Amygdala (tissue), 56 donors: ENCODE measurements at regions not wholly inside any gene's neighbourhood (a gene's known extent, or its start where the extent isn't known, plus 50 kb on each side); places are given as distances from the start of the nearest gene placed in this dataset.

Experiments used
- DNase-seq, 56 donors: peaks; one replicate each; lab custom pipeline; 2025; lab: John Stamatoyannopoulos, UW

DNA sequence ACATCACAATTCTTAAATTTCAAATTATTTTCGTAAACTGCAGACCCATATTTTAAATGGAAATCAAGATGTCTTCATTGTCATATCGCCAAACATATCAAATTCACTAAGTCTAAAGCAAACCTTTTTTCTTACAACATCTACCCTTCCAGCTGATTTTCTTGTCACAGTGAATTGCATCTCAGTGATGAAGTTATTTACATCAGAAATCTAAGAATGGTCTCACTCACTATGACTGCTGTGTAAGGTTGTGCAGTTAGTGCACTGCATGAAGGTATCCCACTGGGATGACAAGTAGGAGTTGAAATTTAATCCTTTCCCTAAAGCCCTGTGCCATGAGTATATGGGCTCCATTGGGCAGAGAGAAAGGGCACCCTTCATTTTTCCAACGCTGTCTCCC, 399.4 kb upstream of the ITGA1 start:
- DNase-seq = no peak

DNA sequence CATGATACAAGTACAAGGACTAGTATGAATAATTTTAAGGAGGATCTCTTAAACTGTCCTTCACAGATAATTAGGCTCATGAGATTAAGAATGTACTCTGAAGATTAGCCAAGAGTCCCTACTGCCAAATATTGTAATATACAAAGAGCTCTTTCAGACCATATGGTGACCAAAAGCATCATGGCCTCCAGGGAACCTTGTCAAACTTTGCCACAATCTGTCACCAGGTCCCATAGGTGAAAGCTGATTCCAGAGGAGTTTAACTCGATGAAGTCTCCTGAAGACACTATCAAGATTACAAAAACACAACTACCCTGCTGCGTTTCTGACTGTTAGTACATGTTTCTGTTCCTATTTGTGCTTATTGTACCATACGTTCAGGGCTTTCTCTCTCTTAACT, 395.4 kb upstream of the ITGA1 start:
- DNase-seq = no peak

DNA sequence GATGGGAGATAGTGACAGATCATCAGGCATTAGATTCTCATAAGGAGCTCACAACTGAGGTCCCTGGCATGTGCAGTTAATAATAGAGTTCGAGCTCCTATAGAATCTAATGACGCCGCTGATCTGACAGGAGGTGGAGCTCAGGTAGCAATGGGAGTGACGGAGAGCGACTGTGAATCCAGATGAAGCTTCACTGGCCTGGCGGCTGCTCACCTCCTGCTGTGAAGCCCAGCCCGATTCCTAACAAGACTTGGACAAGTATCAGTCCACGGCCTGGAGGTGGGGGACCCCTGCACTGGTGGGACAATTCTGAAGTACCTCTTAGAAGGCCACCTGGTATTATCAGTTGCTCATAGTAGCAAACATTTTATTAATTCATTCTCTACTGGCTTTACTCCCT, 377.9 kb upstream of the ITGA1 start:
- peak in 1 of 56 donors; percentile 0 for DNase-seq

DNA sequence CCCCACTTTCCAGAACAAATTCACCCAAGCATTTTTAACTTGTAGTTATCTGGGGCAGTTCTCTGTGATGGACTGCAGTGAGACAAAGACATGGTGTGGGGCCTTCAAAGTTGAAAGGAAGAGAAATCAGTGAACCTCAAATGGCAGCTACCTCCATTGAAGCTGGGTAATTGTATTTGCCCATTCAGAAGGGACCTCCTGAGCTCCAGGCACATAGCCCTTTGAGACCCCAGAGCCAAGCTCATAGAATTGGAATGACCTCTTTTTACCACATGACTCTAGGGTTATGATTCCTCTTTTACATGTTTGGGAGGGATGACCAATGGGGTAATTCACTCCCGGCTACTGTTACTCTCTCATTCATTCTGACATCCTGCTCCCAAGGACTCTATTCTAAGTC, 368.4 kb upstream of the ITGA1 start:
- no peak for DNase-seq

DNA sequence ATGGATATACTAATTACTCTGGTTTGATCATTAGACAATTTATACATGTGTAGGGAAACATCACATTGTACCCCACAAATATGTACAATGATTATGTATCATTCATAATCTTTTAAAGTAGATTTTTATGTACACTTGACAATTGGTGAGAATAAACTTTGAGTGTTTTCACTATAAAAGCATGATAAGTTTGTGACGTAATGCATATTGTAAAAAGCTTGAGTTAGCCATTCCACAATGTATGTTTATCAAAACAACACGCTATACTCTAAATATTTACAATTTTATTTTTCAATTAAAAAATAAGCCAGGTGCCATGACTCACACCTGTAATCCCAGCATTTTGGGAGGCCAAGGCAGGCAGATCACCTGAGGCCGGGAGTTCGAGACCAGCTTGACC, 360.1 kb upstream of the ITGA1 start:
- no peak for DNase-seq

DNA sequence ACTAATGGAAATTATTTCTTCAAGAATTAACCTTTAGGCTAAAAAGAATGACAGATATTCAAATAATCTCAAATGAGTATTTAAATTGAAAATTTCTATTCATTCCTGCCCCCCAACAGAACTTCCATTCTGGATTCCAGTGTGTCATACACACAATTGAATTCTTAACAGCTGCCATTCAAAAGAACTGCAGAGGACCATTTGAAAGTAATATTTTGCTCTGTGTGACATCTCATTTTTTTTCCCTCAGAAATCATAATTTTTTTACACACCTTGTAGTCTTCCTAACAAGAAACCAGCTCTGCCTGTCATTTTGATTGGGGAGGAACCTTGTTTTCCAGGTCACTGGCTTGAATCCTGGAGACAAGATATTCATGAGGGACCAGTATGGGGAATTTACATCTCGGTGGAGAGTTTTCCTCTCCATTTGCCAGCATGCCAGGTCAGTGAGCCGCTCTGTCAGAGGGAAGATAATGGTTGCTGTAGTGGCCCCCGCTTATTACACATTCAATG, 358.7 kb upstream of the ITGA1 start:
- no peak for DNase-seq

DNA sequence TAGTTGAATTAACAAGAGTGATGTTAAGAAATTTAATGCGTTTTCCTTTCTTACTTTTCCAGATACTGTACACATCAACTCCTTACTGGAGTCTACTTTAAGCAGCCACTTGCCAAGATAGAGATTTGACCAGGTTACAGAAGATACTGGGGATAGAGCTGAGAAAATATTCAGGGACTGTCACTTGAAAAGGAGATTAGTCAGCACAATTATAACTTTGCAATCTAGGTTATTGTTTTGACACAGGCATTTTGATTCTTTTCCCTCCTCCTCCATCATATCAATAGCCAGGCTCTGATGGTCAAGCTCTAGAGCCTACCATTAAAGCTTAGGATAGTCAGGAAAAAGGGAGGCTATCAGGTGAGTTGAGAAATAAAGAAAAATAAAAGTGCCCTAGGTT, 345.9 kb upstream of the ITGA1 start:
- DNase-seq = no peak

DNA sequence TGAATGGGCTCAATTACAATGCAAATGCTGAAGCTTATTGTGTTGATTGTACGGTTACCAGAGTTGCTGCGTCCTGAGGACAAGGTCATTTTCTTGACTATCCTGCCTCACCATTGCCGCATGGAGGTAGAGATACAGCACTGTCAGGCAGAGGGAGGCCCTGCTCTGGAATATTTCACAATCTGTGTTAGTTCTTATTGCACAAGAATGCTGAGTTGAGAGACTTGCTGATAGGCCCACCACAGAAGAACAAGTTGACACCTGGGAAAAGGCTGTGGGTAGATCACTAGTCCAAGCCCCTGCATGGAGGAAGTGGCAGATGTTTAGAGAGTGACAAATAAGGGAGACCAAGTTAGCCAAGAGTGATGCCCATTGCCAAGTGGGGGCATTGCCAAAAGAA, 344.5 kb upstream of the ITGA1 start:
- DNase-seq = no peak

DNA sequence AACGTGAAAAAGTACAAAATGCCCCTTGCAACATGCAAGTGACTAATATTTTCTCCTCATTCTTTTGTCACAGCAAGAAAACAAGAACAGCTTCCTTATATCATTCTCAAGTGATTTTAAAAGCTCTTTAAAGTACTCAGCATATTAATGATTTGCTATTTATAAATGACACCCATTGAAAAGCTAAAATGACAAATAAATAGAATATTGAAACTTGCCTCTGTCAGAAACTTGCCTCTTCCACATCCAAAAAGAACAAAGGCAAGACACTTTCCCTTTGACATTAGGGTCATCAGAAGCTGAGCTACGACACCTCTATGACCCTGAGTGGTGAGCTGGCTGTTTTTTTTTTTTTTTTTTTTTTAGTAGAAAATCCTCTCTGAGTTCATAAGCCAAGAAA, 339.6 kb upstream of the ITGA1 start:
- DNase-seq = no peak

DNA sequence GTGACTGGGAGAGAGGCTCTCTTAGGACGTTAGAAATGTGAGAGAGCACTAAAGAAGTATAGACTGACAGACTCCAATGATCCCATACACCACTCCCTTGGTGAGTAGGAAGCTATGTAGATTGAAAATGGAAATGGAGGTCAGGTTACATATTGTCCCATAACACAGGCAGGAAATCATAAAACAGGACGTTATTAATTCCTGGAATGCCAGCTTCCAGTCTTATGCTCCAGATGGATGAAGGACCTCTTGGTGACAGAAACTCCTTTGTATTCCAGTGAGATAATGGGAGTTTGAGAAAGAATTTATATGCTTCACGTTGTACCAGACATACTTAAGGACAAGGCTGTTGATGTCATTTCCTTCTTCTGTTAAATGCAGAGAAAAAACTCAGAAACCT, 338.2 kb upstream of the ITGA1 start:
- DNase-seq = no peak

DNA sequence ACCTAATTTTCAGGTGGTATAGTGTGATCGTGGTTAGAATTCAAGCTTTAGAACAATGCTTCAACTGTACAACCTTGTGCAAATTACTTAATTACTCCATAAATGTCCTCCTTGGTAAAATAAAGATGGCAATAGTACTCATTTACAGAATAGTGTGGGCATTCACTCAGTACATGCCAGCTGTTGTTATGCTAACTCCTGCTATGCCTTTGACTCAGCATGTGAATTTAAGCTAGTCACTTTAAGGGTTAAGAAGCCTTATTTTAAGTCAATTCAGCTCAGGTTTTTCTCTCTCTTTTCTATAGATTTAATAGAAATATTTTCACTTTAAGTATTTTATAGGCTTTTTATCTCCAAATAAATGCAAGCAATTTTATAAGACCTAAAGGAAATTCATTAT, 335.6 kb upstream of the ITGA1 start:
- no peak for DNase-seq

DNA sequence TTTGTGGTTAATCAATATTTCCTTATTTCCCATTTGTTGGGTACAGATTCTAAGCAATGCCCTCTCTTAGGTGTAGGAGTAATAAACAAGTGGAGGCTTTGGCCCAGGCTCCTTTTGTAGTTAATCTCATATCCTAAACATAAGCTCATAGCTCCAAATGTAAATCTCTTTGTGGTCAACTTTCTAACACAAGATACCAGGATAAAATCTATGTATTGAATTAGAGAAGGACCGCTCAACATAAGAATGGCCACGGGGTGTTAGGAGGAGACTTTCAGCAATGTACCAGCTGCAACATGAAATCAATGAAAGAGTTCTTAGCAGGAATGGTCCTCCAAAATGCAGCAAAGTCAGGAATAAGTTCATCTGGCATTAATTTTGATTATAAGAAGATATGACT, 334.5 kb upstream of the ITGA1 start:
- DNase-seq = no peak

DNA sequence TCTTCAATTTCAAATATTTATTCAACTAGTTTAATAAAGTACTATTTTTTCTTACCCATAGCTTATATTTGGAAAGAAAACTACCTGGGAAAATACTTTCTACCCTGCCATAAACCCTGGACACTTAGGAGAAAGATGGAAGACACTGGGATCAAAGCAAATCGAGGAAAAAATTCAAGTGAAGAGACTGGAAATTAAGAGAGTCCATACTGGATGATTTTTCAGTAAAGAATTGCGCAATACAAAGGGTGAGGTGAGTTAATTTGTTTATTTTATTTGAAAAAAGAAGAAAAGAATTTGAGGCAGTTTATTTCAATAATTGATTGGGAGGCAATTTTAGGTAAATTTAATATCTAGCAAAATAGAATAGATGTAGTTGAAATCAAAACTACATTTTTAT, 331.8 kb upstream of the ITGA1 start:
- DNase-seq = no peak

DNA sequence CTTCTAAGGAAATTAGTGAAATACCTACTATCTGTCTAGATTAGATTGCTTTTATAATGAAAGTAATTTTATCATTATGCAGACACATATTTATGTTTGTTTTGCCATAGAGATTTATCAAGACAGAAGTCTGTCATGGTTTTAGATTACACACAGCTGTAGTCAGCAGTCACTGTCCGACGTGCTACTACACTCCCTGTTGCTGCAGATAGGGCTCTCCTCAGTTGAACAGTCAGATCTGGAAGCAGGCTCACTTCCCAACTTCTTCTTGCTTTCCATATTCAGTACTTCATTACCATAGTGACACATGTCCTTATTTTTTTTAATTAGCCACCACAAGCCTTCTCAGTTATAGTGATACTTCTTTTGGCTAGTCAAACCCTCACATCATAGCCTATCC, 329.9 kb upstream of the ITGA1 start:
- no peak for DNase-seq

DNA sequence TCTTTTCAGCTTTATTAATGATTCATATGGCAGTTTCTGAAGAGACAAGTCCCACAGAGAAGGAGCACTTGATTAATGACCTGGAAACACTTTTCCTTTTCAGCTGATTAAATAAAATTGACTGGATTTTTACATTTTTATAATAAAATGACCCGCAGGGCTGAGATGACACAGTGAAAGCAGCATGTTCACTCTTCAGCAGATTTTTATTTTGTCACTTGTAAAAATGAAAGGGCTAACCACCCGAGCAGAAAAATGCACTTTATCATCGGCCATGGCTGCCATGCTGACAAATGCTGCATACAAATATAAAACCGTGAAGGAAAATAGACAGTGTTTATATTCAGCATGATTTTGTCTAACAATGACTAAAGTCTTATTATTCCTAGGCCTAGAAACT, 321.6 kb upstream of the ITGA1 start:
- DNase-seq = no peak

DNA sequence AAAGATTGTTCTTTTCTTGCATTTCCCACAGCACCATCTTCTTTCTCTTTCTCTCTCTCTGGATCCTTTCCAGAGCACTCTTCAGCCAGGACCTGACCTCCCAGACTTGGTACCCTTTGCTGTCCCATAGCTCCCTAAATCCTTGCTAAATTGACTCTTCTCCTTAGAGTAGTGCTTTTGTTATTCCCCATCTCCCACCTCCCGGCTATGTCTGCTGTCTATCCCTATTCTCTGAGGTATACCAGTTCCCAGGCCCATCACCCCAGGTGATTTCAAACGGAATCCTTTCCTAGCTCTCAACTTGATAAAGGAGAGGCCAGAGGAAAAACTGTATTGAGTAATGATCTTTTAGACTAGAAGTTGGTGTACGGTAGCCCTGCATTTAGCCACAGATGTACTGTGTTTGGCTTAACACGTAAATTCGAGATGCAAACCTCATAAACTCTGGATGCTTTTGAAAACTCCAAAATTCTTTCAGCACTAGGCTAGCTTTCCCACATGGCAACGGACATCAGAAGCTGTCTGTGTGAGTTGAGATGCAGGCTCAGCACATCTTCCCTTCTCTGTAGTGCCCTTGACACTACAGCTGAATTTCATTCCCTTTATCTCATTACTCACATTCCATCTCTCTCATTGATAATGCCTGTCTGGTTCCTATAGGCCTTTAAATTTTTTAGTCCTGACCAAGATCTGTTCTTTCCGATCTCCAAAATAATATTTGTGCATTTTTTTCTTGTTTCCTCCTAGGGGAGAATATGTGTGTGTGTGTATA, 320.8 kb upstream of the ITGA1 start:
- DNase-seq = no peak

DNA sequence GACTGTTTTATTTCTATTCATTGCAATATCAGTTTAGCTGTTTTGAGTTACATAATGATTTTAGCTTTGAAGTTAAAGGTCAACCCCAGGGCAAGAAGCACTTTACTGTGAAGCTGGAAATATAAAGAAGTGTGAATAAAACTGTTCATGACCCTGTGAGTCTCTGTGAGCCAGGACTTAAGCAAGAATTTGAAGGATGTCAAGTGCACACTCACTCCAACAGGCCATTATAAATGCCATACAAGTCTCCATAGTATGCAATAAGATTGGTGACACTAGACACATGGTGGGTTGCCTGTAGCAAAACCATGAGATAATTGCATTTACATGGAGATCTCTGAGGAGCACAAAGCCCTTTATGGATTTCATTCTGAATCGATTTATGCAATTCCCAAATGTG, 318.7 kb upstream of the ITGA1 start:
- DNase-seq = no peak

DNA sequence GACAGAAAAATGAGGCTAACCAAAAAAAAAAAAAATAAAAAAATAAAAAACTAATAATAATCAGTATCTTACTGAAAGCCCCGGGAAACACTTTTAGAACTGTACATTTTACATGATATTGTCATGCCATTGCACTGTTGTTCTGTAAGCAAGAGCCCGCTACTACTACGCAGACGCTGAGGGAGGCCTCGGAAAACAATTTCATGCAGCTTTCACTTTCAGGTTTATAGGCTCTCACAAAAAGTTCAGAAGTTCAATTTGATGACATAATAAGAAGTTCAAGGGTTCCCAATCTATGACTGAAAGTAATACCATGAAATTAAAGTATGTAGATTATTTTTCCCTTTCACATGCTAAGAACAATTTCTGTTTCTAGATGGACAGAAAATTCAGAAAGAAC, 318.3 kb upstream of the ITGA1 start:
- DNase-seq = no peak

DNA sequence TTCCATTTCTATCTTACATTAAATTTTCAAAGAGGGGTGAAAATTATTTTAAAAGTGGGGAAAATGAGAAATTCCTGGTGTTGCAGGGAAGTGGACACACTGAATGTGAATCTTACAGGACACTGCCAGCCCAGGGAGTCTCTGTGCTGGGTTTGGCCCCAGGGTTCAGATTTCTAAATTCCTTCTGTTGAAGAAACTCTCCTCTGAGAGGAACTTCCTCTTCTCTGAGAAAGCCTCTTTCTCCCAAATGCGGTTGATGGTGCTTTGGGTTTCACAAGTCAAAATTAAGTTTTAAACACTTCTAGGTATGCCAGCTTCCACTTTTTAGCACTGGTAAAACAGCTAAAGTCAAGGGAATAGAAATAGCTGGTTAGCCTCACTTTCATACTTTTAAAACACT, 317.9 kb upstream of the ITGA1 start:
- no peak for DNase-seq

DNA sequence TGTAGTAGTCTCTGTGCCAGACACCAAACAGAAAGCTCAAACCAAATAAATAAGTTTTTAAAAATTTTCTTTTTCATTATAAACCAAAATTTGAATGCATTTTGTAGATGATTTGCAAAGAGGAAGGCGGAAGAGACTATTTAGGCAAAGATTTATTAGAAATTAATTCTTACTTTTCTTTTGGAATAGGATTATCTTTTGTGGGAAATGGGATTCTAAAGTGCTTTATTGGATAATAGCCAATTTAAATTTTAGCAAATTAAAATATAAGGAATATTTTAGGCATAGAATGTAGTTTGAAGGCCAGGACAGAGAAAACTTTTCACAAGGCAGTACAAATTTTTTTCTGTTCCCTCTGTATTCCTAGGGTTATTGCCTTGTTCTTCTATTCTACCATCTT, 311.4 kb upstream of the ITGA1 start:
- no peak for DNase-seq

DNA sequence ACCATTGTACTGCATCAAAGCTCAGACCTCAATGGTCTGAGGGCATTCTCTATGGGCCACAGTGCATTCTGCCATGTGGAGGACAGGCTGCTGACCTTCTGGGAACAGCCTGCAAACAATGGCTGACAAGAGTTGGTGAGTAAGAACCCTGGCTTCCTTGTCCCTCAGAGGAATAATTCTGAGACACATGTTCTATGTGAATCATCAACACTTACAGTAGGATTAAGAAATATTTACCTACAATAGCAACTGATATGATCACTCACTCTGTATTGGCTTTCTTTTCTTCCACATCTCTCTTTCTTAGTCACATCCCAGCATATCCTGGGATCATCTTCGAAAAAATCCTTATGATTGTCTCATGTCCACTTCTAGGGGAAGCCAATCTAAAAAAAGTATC, 306.5 kb upstream of the ITGA1 start:
- DNase-seq = no peak

DNA sequence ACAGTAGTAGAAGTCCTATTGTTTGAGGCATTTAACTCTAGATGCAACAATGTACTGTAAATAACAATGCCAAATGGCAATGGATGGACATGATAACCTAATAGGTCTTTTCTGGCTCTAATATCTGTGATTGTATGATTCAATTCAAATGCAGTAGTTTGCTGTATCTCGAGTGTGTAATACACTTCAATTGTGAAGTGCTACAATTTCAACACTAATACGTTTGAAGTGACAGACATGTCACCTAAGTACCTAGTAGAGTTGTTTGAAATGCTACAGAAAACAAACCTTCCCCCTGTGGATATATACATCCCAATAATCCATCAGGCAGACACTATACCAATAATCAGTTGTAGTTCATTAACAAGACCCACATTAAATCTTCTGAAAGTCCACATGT, 305.9 kb upstream of the ITGA1 start:
- DNase-seq = no peak
